IPS-18a (cell line): ENCODE measurements at regions not wholly inside any gene's neighbourhood (a gene's known extent, or its start where the extent isn't known, plus 50 kb on each side); places are given as distances from the start of the nearest gene placed in this dataset.

Source experiments
- H3K27ac ChIP-seq: one replicate; pipeline ENCODE4 v1.5.1; 2013; ENCODE audit warnings: low read length
- H3K27me3 ChIP-seq: one replicate; pipeline ENCODE4 v1.6.1; 2013; ENCODE audit warnings: mild to moderate bottlenecking, low read length; ENCODE audit not compliant: control insufficient read depth, insufficient read depth
- H3K36me3 ChIP-seq: one replicate; pipeline ENCODE4 v1.6.1; 2013; ENCODE audit warnings: low read depth, low read length; ENCODE audit not compliant: control insufficient read depth
- H3K4me1 ChIP-seq: one replicate; pipeline ENCODE4 v1.6.1; 2013; ENCODE audit warnings: low read depth, low read length; ENCODE audit not compliant: control insufficient read depth
- H3K4me3 ChIP-seq: one replicate; pipeline ENCODE4 v1.5.1; 2013; ENCODE audit warnings: low read length
- H3K9ac ChIP-seq: one replicate; pipeline ENCODE4 v1.6.1; 2013; ENCODE audit warnings: mild to moderate bottlenecking, low read length, moderate library complexity
- H3K9me3 ChIP-seq: one replicate; pipeline ENCODE4 v1.6.1; 2013; ENCODE audit warnings: low read depth, low read length; ENCODE audit not compliant: control insufficient read depth

GRCh38 chr7:27344471-27344870, 101.9 kb downstream of the EVX1 start:
- no peaks in the 10 kb centered on the region for H3K9me3 ChIP-seq
- no peak overlapping the region for H3K27ac ChIP-seq
- peaks cover 11% of the 10 kb centered on the region for H3K4me1 ChIP-seq
- H3K36me3 ChIP-seq: no peaks in the 10 kb centered on the region
- H3K9ac ChIP-seq: no peak overlapping the region
- no peaks in the 10 kb centered on the region for H3K27me3 ChIP-seq
- H3K4me3 ChIP-seq: no peak overlapping the region

- Histone ChIP-seq H3K4me1 (peaks cover 11% of the 10 kb centered on the region), H3K27ac (no peak overlapping the region), H3K4me3 (no peak overlapping the region), H3K9ac (no peak overlapping the region), H3K36me3 (no peaks in the 10 kb centered on the region), H3K9me3 (no peaks in the 10 kb centered on the region), H3K27me3 (no peaks in the 10 kb centered on the region)
Measured at GRCh38 chr7:27345164-27345887, 102.7 kb downstream of the EVX1 start.

- Histone ChIP-seq H3K9me3 (no peaks in the 10 kb centered on the region), H3K27me3 (no peaks in the 10 kb centered on the region), H3K9ac (no peak overlapping the region), H3K36me3 (no peaks in the 10 kb centered on the region), H3K27ac (no peak overlapping the region), H3K4me1 (peaks cover 11% of the 10 kb centered on the region), H3K4me3 (no peak overlapping the region)
Measured at GRCh38 chr7:27345997-27346396, 103.4 kb downstream of the EVX1 start.

GRCh38 chr7:27346531-27347275, 104.1 kb downstream of the EVX1 start:
- Histone ChIP-seq H3K9ac (no peak overlapping the region), H3K4me3 (no peak overlapping the region), H3K9me3 (no peaks in the 10 kb centered on the region), H3K36me3 (no peaks in the 10 kb centered on the region), H3K27me3 (no peaks in the 10 kb centered on the region), H3K27ac (no peak overlapping the region), H3K4me1 (peaks cover 11% of the 10 kb centered on the region)

GRCh38 chr7:27347276-27347640, 104.7 kb downstream of the EVX1 start:
- H3K27me3 ChIP-seq: no peaks in the 10 kb centered on the region
- H3K4me1 ChIP-seq: peaks cover 11% of the 10 kb centered on the region
- no peak overlapping the region for H3K27ac ChIP-seq
- no peaks in the 10 kb centered on the region for H3K9me3 ChIP-seq
- H3K9ac ChIP-seq: no peak overlapping the region
- H3K36me3 ChIP-seq: no peaks in the 10 kb centered on the region
- H3K4me3 ChIP-seq: no peak overlapping the region

GRCh38 chr7:27349621-27350020, 107.0 kb downstream of the EVX1 start:
- H3K4me1 ChIP-seq: peaks cover 7% of the 10 kb centered on the region
- H3K9me3 ChIP-seq: no peaks in the 10 kb centered on the region
- no peaks in the 10 kb centered on the region for H3K36me3 ChIP-seq
- no peaks in the 10 kb centered on the region for H3K27me3 ChIP-seq
- H3K4me3 ChIP-seq: no peak overlapping the region
- no peak overlapping the region for H3K9ac ChIP-seq
- no peak overlapping the region for H3K27ac ChIP-seq

- no peak overlapping the region for H3K9ac ChIP-seq
- no peaks in the 10 kb centered on the region for H3K9me3 ChIP-seq
- H3K27ac ChIP-seq: no peak overlapping the region
- H3K36me3 ChIP-seq: no peaks in the 10 kb centered on the region
- no peaks in the 10 kb centered on the region for H3K4me1 ChIP-seq
- no peaks in the 10 kb centered on the region for H3K27me3 ChIP-seq
- no peak overlapping the region for H3K4me3 ChIP-seq
Measured at GRCh38 chr7:27351137-27351536, 108.5 kb downstream of the EVX1 start.

GRCh38 chr7:27351786-27352185, 109.2 kb downstream of the EVX1 start:
- no peak overlapping the region for H3K4me3 ChIP-seq
- H3K27me3 ChIP-seq: no peaks in the 10 kb centered on the region
- no peak overlapping the region for H3K9ac ChIP-seq
- H3K9me3 ChIP-seq: no peaks in the 10 kb centered on the region
- H3K27ac ChIP-seq: no peak overlapping the region
- no peaks in the 10 kb centered on the region for H3K36me3 ChIP-seq
- H3K4me1 ChIP-seq: no peaks in the 10 kb centered on the region

GRCh38 chr7:27359181-27360125, 116.9 kb downstream of the EVX1 start:
- Histone ChIP-seq H3K27ac (no peak overlapping the region), H3K27me3 (peaks cover 3% of the 10 kb centered on the region)

GRCh38 chr7:27361522-27361921, 118.9 kb downstream of the EVX1 start:
- Histone ChIP-seq H3K27ac (no peak overlapping the region), H3K9me3 (no peaks in the 10 kb centered on the region)

More at GRCh38 chr7:27359181-27360125, 116.9 kb downstream of the EVX1 start:
- Histone ChIP-seq H3K9ac (no peak overlapping the region), H3K4me1 (no peaks in the 10 kb centered on the region), H3K36me3 (no peaks in the 10 kb centered on the region), H3K4me3 (no peak overlapping the region), H3K9me3 (no peaks in the 10 kb centered on the region)

GRCh38 chr7:27362026-27362425, 119.4 kb downstream of the EVX1 start:
- Histone ChIP-seq H3K27me3 (peaks cover 3% of the 10 kb centered on the region), H3K9ac (no peak overlapping the region), H3K4me3 (no peak overlapping the region)

More at GRCh38 chr7:27361522-27361921, 118.9 kb downstream of the EVX1 start:
- Histone ChIP-seq H3K4me1 (no peaks in the 10 kb centered on the region), H3K9ac (no peak overlapping the region), H3K36me3 (no peaks in the 10 kb centered on the region), H3K27me3 (peaks cover 3% of the 10 kb centered on the region), H3K4me3 (no peak overlapping the region)

More at GRCh38 chr7:27362026-27362425, 119.4 kb downstream of the EVX1 start:
- Histone ChIP-seq H3K36me3 (no peaks in the 10 kb centered on the region), H3K4me1 (no peaks in the 10 kb centered on the region), H3K27ac (no peak overlapping the region), H3K9me3 (no peaks in the 10 kb centered on the region)
